ENCODE measurements at regions not wholly inside any gene's neighbourhood (a gene's known extent, or its start where the extent isn't known, plus 50 kb on each side); places are given as distances from the start of the nearest gene placed in this dataset.

DNA sequence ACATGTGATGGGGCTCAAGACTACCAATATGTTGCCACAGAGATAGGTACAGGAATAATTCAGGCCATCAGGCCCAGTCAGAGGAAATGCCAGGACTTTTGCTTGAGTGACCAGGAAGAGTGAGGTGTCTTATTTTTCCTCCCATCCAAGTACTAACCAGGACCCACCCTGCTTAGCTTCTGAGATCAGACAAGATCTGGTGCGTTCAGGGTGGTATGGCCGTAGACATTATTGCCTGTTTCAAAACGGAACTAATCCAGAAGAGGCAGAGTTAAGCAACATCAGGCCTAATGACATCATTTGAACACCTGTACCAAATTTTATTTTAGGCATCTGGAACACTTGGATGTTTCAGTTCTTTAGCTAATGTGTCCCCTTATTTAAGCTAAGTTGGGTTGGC, 205.5 kb upstream of the POU2AF2 start:
- no peak for TF ChIP-seq POLR2AphosphoS5 (IDR thresholded peaks at IDR 0.05)
- TF ChIP-seq CTCF (IDR thresholded peaks at IDR 0.05) = no peak
- TF ChIP-seq EP300 (IDR thresholded peaks at IDR 0.05) = no peak
- no peak for TF ChIP-seq POLR2A (IDR thresholded peaks at IDR 0.05)
- Histone ChIP-seq H3K27me3 (no peaks in the 10 kb centered on the region), H3K27ac (no peak overlapping the region), H3K9me3 (no peaks in the 10 kb centered on the region), H3K4me3 (no peak overlapping the region), H3K36me3 (no peaks in the 10 kb centered on the region), H3K4me1 (no peaks in the 10 kb centered on the region)
- 89% methylated on average over 3 of the region's 3 CpGs for WGBS
- no peak for DNase-seq (ENCODE audit: low spot score in 2 of 2)

DNA sequence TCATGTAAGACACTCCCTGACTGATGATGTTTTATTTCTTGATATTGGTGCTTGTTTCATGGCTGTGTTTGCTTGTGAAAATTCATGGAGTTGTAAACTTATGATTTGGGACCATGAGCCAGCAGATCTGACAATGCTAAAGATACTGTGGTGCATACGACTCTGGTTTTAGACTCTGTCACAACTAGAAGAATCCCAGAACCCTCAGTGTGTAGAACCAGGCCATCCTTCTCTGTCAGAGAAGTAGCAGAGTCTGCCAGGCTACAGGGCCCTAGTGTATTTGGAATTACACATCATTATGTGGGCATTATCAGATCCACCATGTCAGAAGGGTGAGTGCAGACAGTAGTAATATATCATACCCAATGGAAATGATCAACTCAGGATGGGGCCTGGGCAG, 209.8 kb upstream of the POU2AF2 start:
- H3K9me3 ChIP-seq = no peaks in the 10 kb centered on the region
- no peak overlapping the region for H3K27ac ChIP-seq
- TF ChIP-seq EP300 (IDR thresholded peaks at IDR 0.05) (no peak), POLR2AphosphoS5 (IDR thresholded peaks at IDR 0.05) (no peak), CTCF (IDR thresholded peaks at IDR 0.05) (no peak), POLR2A (IDR thresholded peaks at IDR 0.05) (no peak)
- no peaks in the 10 kb centered on the region for H3K27me3 ChIP-seq
- 80% methylated on average over 1 of the region's 1 CpG for WGBS
- no peaks in the 10 kb centered on the region for H3K4me1 ChIP-seq
- no peak overlapping the region for H3K4me3 ChIP-seq
- no peaks in the 10 kb centered on the region for H3K36me3 ChIP-seq
- no peak for DNase-seq (ENCODE audit: low spot score in 2 of 2)

DNA sequence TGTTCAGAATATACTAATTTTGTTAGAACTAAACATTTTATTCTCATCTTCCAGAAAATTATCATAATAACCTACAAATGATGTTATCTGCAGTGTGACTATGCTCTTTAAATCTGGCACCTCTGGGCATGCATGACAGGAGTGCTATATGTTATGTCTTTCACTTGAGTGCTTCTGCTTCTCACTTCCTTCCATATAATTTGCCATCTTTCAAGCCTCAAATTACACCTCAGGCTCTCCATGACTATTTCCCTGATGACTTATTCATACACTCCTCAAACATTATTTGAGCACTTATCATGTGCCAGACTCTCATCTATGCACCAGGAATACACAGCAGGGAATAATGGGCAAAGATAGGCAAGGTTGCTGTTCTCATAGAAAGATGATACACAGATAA, 219.3 kb upstream of the POU2AF2 start:
- H3K36me3 ChIP-seq = no peaks in the 10 kb centered on the region
- TF ChIP-seq POLR2AphosphoS5 (IDR thresholded peaks at IDR 0.05) (no peak), POLR2A (IDR thresholded peaks at IDR 0.05) (no peak), EP300 (IDR thresholded peaks at IDR 0.05) (no peak), CTCF (IDR thresholded peaks at IDR 0.05) (no peak)
- no peaks in the 10 kb centered on the region for H3K9me3 ChIP-seq
- no peak for DNase-seq (ENCODE audit: low spot score in 2 of 2)
- H3K4me3 ChIP-seq = no peak overlapping the region
- no peak overlapping the region for H3K27ac ChIP-seq
- H3K4me1 ChIP-seq = no peaks in the 10 kb centered on the region
- H3K27me3 ChIP-seq = no peaks in the 10 kb centered on the region

GRCh38 chr11:111021131-111021530, 224.4 kb upstream of the POU2AF2 start:
- WGBS = 56% methylated on average over 5 of the region's 5 CpGs
- Histone ChIP-seq H3K4me1 (peaks cover 4% of the 10 kb centered on the region), H3K9me3 (no peaks in the 10 kb centered on the region), H3K27me3 (no peaks in the 10 kb centered on the region), H3K27ac (no peak overlapping the region), H3K4me3 (no peak overlapping the region), H3K36me3 (no peaks in the 10 kb centered on the region)
- no peak for DNase-seq (ENCODE audit: low spot score in 2 of 2)
- TF ChIP-seq POLR2A (IDR thresholded peaks at IDR 0.05) = no peak
- no peak for TF ChIP-seq POLR2AphosphoS5 (IDR thresholded peaks at IDR 0.05)
- no peak for TF ChIP-seq EP300 (IDR thresholded peaks at IDR 0.05)
- TF ChIP-seq CTCF (IDR thresholded peaks at IDR 0.05) = no peak

- DNase-seq (ENCODE audit: low spot score in 2 of 2) = no peak
- 65% methylated on average over 10 of the region's 10 CpGs for WGBS
- no peak for TF ChIP-seq CTCF (IDR thresholded peaks at IDR 0.05)
- TF ChIP-seq EP300 (IDR thresholded peaks at IDR 0.05) = no peak
- TF ChIP-seq POLR2AphosphoS5 (IDR thresholded peaks at IDR 0.05) = no peak
- Histone ChIP-seq H3K9me3 (no peaks in the 10 kb centered on the region), H3K27ac (no peak overlapping the region), H3K36me3 (no peaks in the 10 kb centered on the region), H3K4me3 (no peak overlapping the region), H3K4me1 (peaks cover 4% of the 10 kb centered on the region), H3K27me3 (no peaks in the 10 kb centered on the region)
Measured at GRCh38 chr11:111019871-111020670, 225.5 kb upstream of the POU2AF2 start.

Data from suprapubic skin (tissue), 4 donors.